WTC11 (cell line): ENCODE measurements at regions not wholly inside any gene's neighbourhood (a gene's known extent, or its start where the extent isn't known, plus 50 kb on each side); places are given as distances from the start of the nearest gene placed in this dataset.
A peak's percentile ranks its signal among the peaks of the same experiment; 100 is the strongest.

Source experiments
- ATAC-seq: fragments of 200-7000 bp; cut with Tn5 transposase; 2 replicates; pipeline ENCODE4 v1.10.0; 2021; ENCODE audit warnings: mild to moderate bottlenecking, moderate library complexity
- CTCF ChIA-PET: fragments of 300-600 bp; sonication (Branson Sonifier 250); formaldehyde crosslinking; loops from one replicate; lab custom pipeline; 2021; ENCODE audit warnings: antibody characterized with exemption; lab: Charles Lee
- POLR2A ChIA-PET: fragments of 350-600 bp; sonication (Branson Sonifier 250); formaldehyde crosslinking; loops from one replicate; lab custom pipeline; 2021; ENCODE audit warnings: antibody characterized with exemption; lab: Charles Lee
- DNase-seq: peaks from one replicate; pipeline ENCODE4 v3.0.0; 2021; ENCODE audit warnings: low spot score
- H3K27ac Mint-ChIP-seq: 2 replicates; pipeline ENCODE4 v1.8.0; 2021; ENCODE audit warnings: mixed read lengths
- H3K27me3 Mint-ChIP-seq: 2 replicates; pipeline ENCODE4 v1.8.0; 2021; ENCODE audit warnings: low read depth, mild to moderate bottlenecking, moderate library complexity, mixed read lengths
- H3K36me3 Mint-ChIP-seq: 2 replicates; pipeline ENCODE4 v1.8.0; 2021; ENCODE audit warnings: mixed read lengths
- H3K4me1 Mint-ChIP-seq: 2 replicates; pipeline ENCODE4 v1.8.0; 2022; ENCODE audit warnings: mixed read lengths
- H3K4me3 Mint-ChIP-seq: 2 replicates; pipeline ENCODE4 v1.8.0; 2021; ENCODE audit warnings: mild to moderate bottlenecking, moderate library complexity, mixed read lengths
- H3K9me3 Mint-ChIP-seq: 2 replicates; pipeline ENCODE4 v1.8.0; 2021; ENCODE audit warnings: mixed read lengths
- AR ChIP-seq: fragments of 250-450 bp; sonication (Bioruptor Pico); IDR thresholded peaks from 2 replicates; pipeline ENCODE4 v1.9.0; 2021; ENCODE audit warnings: mild to moderate bottlenecking
- ATF3 ChIP-seq: sonication (generic); formaldehyde crosslinking; conservative IDR thresholded peaks from 2 replicates; pipeline ENCODE4 v1.8.1; 2022; ENCODE audit warnings: mild to moderate bottlenecking, missing genetic modification reagents
- CBFB ChIP-seq: sonication (generic); formaldehyde crosslinking; IDR thresholded peaks from 2 replicates; pipeline ENCODE4 v1.8.1; 2022; ENCODE audit warnings: mild to moderate bottlenecking, low read depth, missing genetic modification reagents
- CDX4 ChIP-seq: fragments of 250-450 bp; sonication (Bioruptor Pico); IDR thresholded peaks from 2 replicates; pipeline ENCODE4 v1.9.0; 2021; ENCODE audit warnings: moderate library complexity, mild to moderate bottlenecking, inconsistent platforms, borderline replicate concordance
- E2F1 ChIP-seq: sonication (generic); formaldehyde crosslinking; IDR thresholded peaks from 2 replicates; pipeline ENCODE4 v1.8.0; 2022; ENCODE audit warnings: mild to moderate bottlenecking, missing genetic modification reagents
- GRHL2 ChIP-seq: fragments of 250-450 bp; sonication (Bioruptor Pico); IDR thresholded peaks from 2 replicates; pipeline ENCODE4 v1.8.0; 2022; ENCODE audit warnings: mild to moderate bottlenecking, moderate library complexity; ENCODE audit not compliant: insufficient replicate concordance, severe bottlenecking
- MLX ChIP-seq: sonication (generic); formaldehyde crosslinking; IDR thresholded peaks from 2 replicates; pipeline ENCODE4 v1.8.1; 2023; ENCODE audit warnings: mild to moderate bottlenecking, missing genetic modification reagents, moderate library complexity
- MXD4 ChIP-seq: fragments of 250-450 bp; sonication (Bioruptor Pico); IDR thresholded peaks from 2 replicates; pipeline ENCODE4 v1.8.0; 2021; ENCODE audit warnings: mild to moderate bottlenecking, moderate library complexity, borderline replicate concordance
- MYBL2 ChIP-seq: sonication (generic); formaldehyde crosslinking; IDR thresholded peaks from 2 replicates; pipeline ENCODE4 v1.8.1; 2023; ENCODE audit warnings: mild to moderate bottlenecking, moderate library complexity, missing genetic modification reagents
- NFATC4 ChIP-seq: fragments of 250-450 bp; sonication (Bioruptor Pico); IDR thresholded peaks from 2 replicates; pipeline ENCODE4 v1.9.0; 2021; ENCODE audit warnings: mild to moderate bottlenecking
- SMAD4 ChIP-seq: sonication (generic); formaldehyde crosslinking; IDR thresholded peaks from 2 replicates; pipeline ENCODE4 v1.8.0; 2022; ENCODE audit warnings: mild to moderate bottlenecking, missing genetic modification reagents
- SOX15 ChIP-seq: fragments of 250-450 bp; sonication (Bioruptor Pico); IDR thresholded peaks from 2 replicates; pipeline ENCODE4 v1.9.0; 2021; ENCODE audit warnings: mild to moderate bottlenecking
- ZNF121 ChIP-seq: sonication (generic); formaldehyde crosslinking; IDR thresholded peaks from 2 replicates; pipeline ENCODE4 v1.8.0; 2023; ENCODE audit warnings: missing genetic modification reagents
- ZNF281 ChIP-seq: sonication (generic); formaldehyde crosslinking; IDR thresholded peaks from 2 replicates; pipeline ENCODE4 v1.8.0; 2023; ENCODE audit warnings: mild to moderate bottlenecking, missing genetic modification reagents
- ZNF416 ChIP-seq: fragments of 250-450 bp; sonication (Bioruptor Pico); IDR thresholded peaks from 2 replicates; pipeline ENCODE4 v1.9.0; 2021; ENCODE audit warnings: mild to moderate bottlenecking, inconsistent platforms
- ZNF423 ChIP-seq: fragments of 250-450 bp; sonication (Bioruptor Pico); IDR thresholded peaks from 2 replicates; pipeline ENCODE4 v2.1.2; 2022; ENCODE audit warnings: mild to moderate bottlenecking, moderate library complexity
- ZSCAN18 ChIP-seq: fragments of 250-450 bp; sonication (Bioruptor Pico); IDR thresholded peaks from 2 replicates; pipeline ENCODE4 v2.1.2; 2022; ENCODE audit warnings: mild to moderate bottlenecking, moderate library complexity

- DNase-seq: no peak
- Mint-ChIP-seq H3K9me3 (peaks cover 27% of the 10 kb centered on the region), H3K27ac (0 out of 2 replicates have a peak overlapping the region, but pooled peaks have one; percentile 49), H3K4me1 (peaks cover 9% of the 10 kb centered on the region), H3K4me3 (no peak overlapping the region), H3K36me3 (peaks cover 22% of the 10 kb centered on the region), H3K27me3 (peaks cover 4% of the 10 kb centered on the region; the same call in 1 of the 2 replicates)
- no peak for ATAC-seq
- ChIA-PET CTCF (interaction anchor here (0.6 kb wide), 1 partner anchor 204 kb away, joined by 4 read pairs; no protein-coding TSS in a partner anchor), POLR2A (no interaction called here)
- TF ChIP-seq GRHL2 (CRISPR knock-in tag) (no peak), ATF3 (CRISPR knock-in tag) (no peak), ZNF423 (CRISPR knock-in tag) (no peak)
Observed at GRCh38 chr3:28067014-28067413, 174.4 kb upstream of the CMC1 start.

GRCh38 chr3:28068342-28068741 lies 173.1 kb upstream of the CMC1 start:
- Mint-ChIP-seq H3K9me3 (peaks cover 23% of the 10 kb centered on the region), H3K27me3 (no peaks in the 10 kb centered on the region; the same call in 1 of the 2 replicates), H3K4me3 (no peak overlapping the region), H3K36me3 (peaks cover 18% of the 10 kb centered on the region), H3K4me1 (peaks cover 11% of the 10 kb centered on the region), H3K27ac (no peak overlapping the region)
- no peak for TF ChIP-seq SOX15 (CRISPR knock-in tag)
- no peak for TF ChIP-seq AR
- TF ChIP-seq ZNF416: no peak
- TF ChIP-seq CBFB (CRISPR knock-in tag): no peak
- TF ChIP-seq MXD4: no peak
- TF ChIP-seq ZSCAN18 (CRISPR knock-in tag): no peak
- TF ChIP-seq ZNF281 (CRISPR knock-in tag): no peak
- no peak for TF ChIP-seq ZNF121 (CRISPR knock-in tag)
- TF ChIP-seq NFATC4: no peak
- TF ChIP-seq E2F1: no peak
- no peak for TF ChIP-seq SMAD4 (CRISPR knock-in tag)
- DNase-seq (no peak), ATAC-seq (no peak)
- CTCF ChIA-PET: no interaction called here
- POLR2A ChIA-PET: no interaction called here

GRCh38 chr3:28069438-28069837 lies 172.0 kb upstream of the CMC1 start:
- DNase-seq (no peak), ATAC-seq (no peak)
- TF ChIP-seq MLX (CRISPR knock-in tag) (no peak), CDX4 (CRISPR knock-in tag) (no peak), MYBL2 (CRISPR knock-in tag) (no peak), ATF3 (CRISPR knock-in tag) (no peak)
- peaks cover 18% of the 10 kb centered on the region for H3K36me3 Mint-ChIP-seq
- POLR2A ChIA-PET: no interaction called here
- H3K27me3 Mint-ChIP-seq: no peaks in the 10 kb centered on the region; the same call in 1 of the 2 replicates
- CTCF ChIA-PET: no interaction called here
- no peak overlapping the region for H3K4me3 Mint-ChIP-seq
- H3K4me1 Mint-ChIP-seq: peaks cover 22% of the 10 kb centered on the region
- H3K27ac Mint-ChIP-seq: no peak overlapping the region
- H3K9me3 Mint-ChIP-seq: peaks cover 23% of the 10 kb centered on the region
